ENCODE measurements at regions not wholly inside any gene's neighbourhood (a gene's known extent, or its start where the extent isn't known, plus 50 kb on each side); places are given as distances from the start of the nearest gene placed in this dataset.
"Not testable (repeated sequence)": the region's sequence is repeated elsewhere in the genome, so short reads cannot be mapped to it uniquely, and the experiment has no call there.

GRCh38 chr7:53087274-53087673 lies 51.8 kb downstream of the POM121L12 start:
- DNase-seq, result no peak

GRCh38 chr7:53094191-53094590 lies 58.8 kb downstream of the POM121L12 start:
- no peak for DNase-seq

- DNase-seq, result no peak
Observed at GRCh38 chr7:53094827-53095226, 59.4 kb downstream of the POM121L12 start.

GRCh38 chr7:53095731-53096501 lies 60.5 kb downstream of the POM121L12 start:
- DNase-seq, result no peak

GRCh38 chr7:53100091-53100490 lies 64.7 kb downstream of the POM121L12 start:
- no peak for DNase-seq

GRCh38 chr7:53101026-53101425 lies 65.6 kb downstream of the POM121L12 start:
- DNase-seq, result no peak

GRCh38 chr7:53110425-53110824 lies 75.0 kb downstream of the POM121L12 start:
- DNase-seq, result no peak

- no peak for DNase-seq
Observed at GRCh38 chr7:53111031-53111430, 75.6 kb downstream of the POM121L12 start.

- no peak for DNase-seq
Observed at GRCh38 chr7:53113424-53113823, 78.0 kb downstream of the POM121L12 start.

GRCh38 chr7:53119514-53119941 lies 84.1 kb downstream of the POM121L12 start:
- no peak for DNase-seq

GRCh38 chr7:53121374-53121773 lies 85.9 kb downstream of the POM121L12 start:
- no peak for DNase-seq

- DNase-seq, result no peak
Observed at GRCh38 chr7:53131697-53132096, 96.3 kb downstream of the POM121L12 start.

GRCh38 chr7:53151496-53151895 lies 116.1 kb downstream of the POM121L12 start:
- no peak for DNase-seq

GRCh38 chr7:53187184-53187583 lies 151.8 kb downstream of the POM121L12 start:
- not testable (repeated sequence) for DNase-seq

GRCh38 chr7:53191191-53191695 lies 155.8 kb downstream of the POM121L12 start:
- no peak for DNase-seq

GRCh38 chr7:53191836-53192443 lies 156.5 kb downstream of the POM121L12 start:
- no peak for DNase-seq

GRCh38 chr7:53205006-53205405 lies 169.6 kb downstream of the POM121L12 start:
- no peak for DNase-seq

- no peak for DNase-seq
Observed at GRCh38 chr7:53209129-53209528, 173.7 kb downstream of the POM121L12 start.

- DNase-seq, result no peak
Observed at GRCh38 chr7:53214463-53214862, 179.0 kb downstream of the POM121L12 start.

GRCh38 chr7:53218730-53219504 lies 183.5 kb downstream of the POM121L12 start:
- DNase-seq, result no peak

GRCh38 chr7:53229202-53229601 lies 193.8 kb downstream of the POM121L12 start:
- DNase-seq, result no peak

- no peak for DNase-seq
Observed at GRCh38 chr7:53237344-53237913, 202.0 kb downstream of the POM121L12 start.

GRCh38 chr7:53238021-53238605 lies 202.7 kb downstream of the POM121L12 start:
- DNase-seq, result no peak

All from NCI-H1694 treated with DMSO at 0.1 percent for 48 hours (cell line).